ENCODE measurements at regions not wholly inside any gene's neighbourhood (a gene's known extent, or its start where the extent isn't known, plus 50 kb on each side); places are given as distances from the start of the nearest gene placed in this dataset.

- Histone ChIP-seq H3K27ac (ENCODE audit: low read depth, low read length, poor library complexity, severe bottlenecking) (no peak overlapping the region), H3K27me3 (replicated peaks; ENCODE audit: insufficient read depth, low read depth, low read length, poor library complexity) (no peaks in the 10 kb centered on the region), H3K4me1 (ENCODE audit: insufficient read depth, low read length, poor library complexity, severe bottlenecking) (no peaks in the 10 kb centered on the region), H3K36me3 (ENCODE audit: insufficient read depth, low read length, poor library complexity, severe bottlenecking) (no peaks in the 10 kb centered on the region), H3K9me3 (ENCODE audit: low read depth, low read length, poor library complexity, severe bottlenecking) (no peaks in the 10 kb centered on the region), H3K4me3 (ENCODE audit: low read depth, low read length, poor library complexity, severe bottlenecking) (no peak overlapping the region)
- ChIA-PET POLR2A (ENCODE audit: low non-redundant PET) (no interaction called here), CTCF (no interaction called here)
- no TSS peak for BruUV-seq (replicated peaks)
- no peak for DNase-seq (ENCODE audit: low spot score)
- TF ChIP-seq CTCF (conservative IDR thresholded peaks at IDR 0.05; ENCODE audit: low read depth, low read length) (no peak), EZH2 (IDR thresholded peaks at IDR 0.05; ENCODE audit: borderline replicate concordance, low read depth, low read length, poor library complexity, severe bottlenecking) (no peak)
- intact Hi-C loops (cut with micrococcal nuclease; ENCODE audit: unreplicated experiment) = no loop called here
Measured at GRCh38 chr11:90349731-90350130, 126.9 kb upstream of the CHORDC1 start.

DNA sequence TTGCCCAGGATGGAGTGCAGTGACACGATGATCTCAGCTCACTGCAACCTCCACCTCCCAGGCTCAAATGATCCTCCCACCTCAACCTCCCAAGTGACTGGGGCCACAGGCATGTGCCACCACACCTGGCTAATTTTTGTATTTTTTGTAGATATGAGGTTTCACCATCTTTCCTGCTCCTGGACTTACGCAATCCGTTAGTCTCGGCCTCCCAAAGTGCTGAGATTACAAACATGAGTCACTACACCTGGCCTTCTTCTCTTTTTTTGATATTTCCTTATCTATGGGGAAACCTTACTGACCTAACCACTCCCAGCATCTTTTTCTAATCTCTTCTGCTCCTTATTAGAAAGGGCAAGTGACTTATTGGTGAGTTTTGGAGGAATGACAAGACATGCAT lies 121.7 kb upstream of the CHORDC1 start:
- Histone ChIP-seq H3K27ac (ENCODE audit: low read depth, low read length, poor library complexity, severe bottlenecking) (no peak overlapping the region), H3K4me3 (ENCODE audit: low read depth, low read length, poor library complexity, severe bottlenecking) (no peak overlapping the region), H3K27me3 (replicated peaks; ENCODE audit: insufficient read depth, low read depth, low read length, poor library complexity) (no peaks in the 10 kb centered on the region), H3K36me3 (ENCODE audit: insufficient read depth, low read length, poor library complexity, severe bottlenecking) (no peaks in the 10 kb centered on the region), H3K9me3 (ENCODE audit: low read depth, low read length, poor library complexity, severe bottlenecking) (no peaks in the 10 kb centered on the region), H3K4me1 (ENCODE audit: insufficient read depth, low read length, poor library complexity, severe bottlenecking) (no peaks in the 10 kb centered on the region)
- no TSS peak for BruUV-seq (replicated peaks)
- intact Hi-C loops (cut with micrococcal nuclease; ENCODE audit: unreplicated experiment) = no loop called here
- ChIA-PET POLR2A (ENCODE audit: low non-redundant PET) (no interaction called here), CTCF (no interaction called here)
- TF ChIP-seq EZH2 (IDR thresholded peaks at IDR 0.05; ENCODE audit: borderline replicate concordance, low read depth, low read length, poor library complexity, severe bottlenecking) (no peak), CTCF (conservative IDR thresholded peaks at IDR 0.05; ENCODE audit: low read depth, low read length) (no peak)
- DNase-seq (ENCODE audit: low spot score) = no peak

- H3K36me3 ChIP-seq (ENCODE audit: insufficient read depth, low read length, poor library complexity, severe bottlenecking) = no peaks in the 10 kb centered on the region
- CTCF ChIA-PET = no interaction called here
- no peak overlapping the region for H3K4me3 ChIP-seq (ENCODE audit: low read depth, low read length, poor library complexity, severe bottlenecking)
- H3K27me3 ChIP-seq (replicated peaks; ENCODE audit: insufficient read depth, low read depth, low read length, poor library complexity) = no peaks in the 10 kb centered on the region
- H3K27ac ChIP-seq (ENCODE audit: low read depth, low read length, poor library complexity, severe bottlenecking) = no peak overlapping the region
- H3K9me3 ChIP-seq (ENCODE audit: low read depth, low read length, poor library complexity, severe bottlenecking) = no peaks in the 10 kb centered on the region
- POLR2A ChIA-PET (ENCODE audit: low non-redundant PET) = no interaction called here
- BruUV-seq (replicated peaks) = no TSS peak
- intact Hi-C loops (cut with micrococcal nuclease; ENCODE audit: unreplicated experiment) = no loop called here
- H3K4me1 ChIP-seq (ENCODE audit: insufficient read depth, low read length, poor library complexity, severe bottlenecking) = no peaks in the 10 kb centered on the region
- DNase-seq (ENCODE audit: low spot score) = no peak
- TF ChIP-seq EZH2 (IDR thresholded peaks at IDR 0.05; ENCODE audit: borderline replicate concordance, low read depth, low read length, poor library complexity, severe bottlenecking) (no peak), CTCF (conservative IDR thresholded peaks at IDR 0.05; ENCODE audit: low read depth, low read length) (no peak)
Measured at GRCh38 chr11:90343673-90344072, 120.8 kb upstream of the CHORDC1 start.
